SK-N-MC (cell line): ENCODE measurements at regions not wholly inside any gene's neighbourhood (a gene's known extent, or its start where the extent isn't known, plus 50 kb on each side); places are given as distances from the start of the nearest gene placed in this dataset.
"Not testable (repeated sequence)": the region's sequence is repeated elsewhere in the genome, so short reads cannot be mapped to it uniquely, and the experiment has no call there.

Experiments used
- DNase-seq: peaks from one replicate; pipeline ENCODE4 v3.0.0-alpha.2; 2011; ENCODE audit warnings: low read depth, low spot score
- H3K27ac ChIP-seq: fragments of 200-600 bp; sonication (generic); 2 replicates; pipeline ENCODE4 v1.5.1; 2016; ENCODE audit warnings: mixed run types
- H3K36me3 ChIP-seq: fragments of 200-600 bp; sonication (generic); 2 replicates; pipeline ENCODE4 v1.6.1; 2017; ENCODE audit warnings: antibody characterized with exemption, low read length, mixed read lengths; ENCODE audit not compliant: insufficient read depth
- H3K4me3 ChIP-seq: fragments of 200-600 bp; sonication (generic); 2 replicates; pipeline ENCODE4 v1.5.1; 2016
- H3K9ac ChIP-seq: fragments of 200-600 bp; sonication (generic); 2 replicates; pipeline ENCODE4 v1.8.0; 2017; ENCODE audit warnings: mixed run types, mixed read lengths; ENCODE audit not compliant: insufficient read length
- H3K9me3 ChIP-seq: fragments of 200-600 bp; sonication (generic); 2 replicates; pipeline ENCODE4 v1.6.1; 2017; ENCODE audit warnings: low read depth, mild to moderate bottlenecking, antibody characterized with exemption, low read length, moderate library complexity, mixed read lengths
- EZH2 ChIP-seq: fragments of 200-600 bp; sonication (generic); IDR thresholded peaks from one replicate; pipeline ENCODE4 v1.6.1; 2017; ENCODE audit warnings: antibody characterized with exemption
- FOXP2 ChIP-seq: optimal IDR thresholded peaks from 2 replicates; pipeline ENCODE3; 2011; ENCODE audit warnings: mild to moderate bottlenecking, moderate library complexity; ENCODE audit not compliant: insufficient read depth; ENCODE audit errors: extremely low read length, control extremely low read depth
- POLR2AphosphoS5 ChIP-seq: IDR thresholded peaks from 2 replicates; pipeline ENCODE4 v1.6.1; 2012; ENCODE audit warnings: mild to moderate bottlenecking, low read depth, low read length, borderline replicate concordance

DNA sequence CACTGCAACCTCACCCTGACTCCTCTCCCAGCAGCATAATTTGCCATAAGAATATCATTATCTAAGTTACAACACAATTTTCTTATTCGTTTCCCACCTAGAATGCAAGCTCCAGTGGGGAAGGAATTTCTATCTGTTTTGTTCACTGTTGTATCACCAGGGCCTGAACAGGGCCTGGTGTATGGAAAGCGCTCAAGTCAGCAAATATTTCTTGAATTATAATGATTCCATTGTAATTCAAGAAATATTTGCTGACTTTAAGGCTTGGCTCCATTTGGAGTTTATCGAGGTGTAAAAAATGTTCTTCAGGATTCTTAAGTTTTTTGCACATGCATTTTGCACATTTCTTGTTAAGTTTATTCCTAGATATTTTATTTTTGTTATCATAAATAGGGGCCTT lies 58.4 kb downstream of the RBFOX3 start:
- no peak for TF ChIP-seq POLR2AphosphoS5
- no peak for TF ChIP-seq EZH2
- TF ChIP-seq FOXP2, result no peak
- no peak overlapping the region for H3K9ac ChIP-seq
- H3K36me3 ChIP-seq, result no peaks in the 10 kb centered on the region
- H3K27ac ChIP-seq, result no peak overlapping the region
- no peak overlapping the region for H3K4me3 ChIP-seq
- no peaks in the 10 kb centered on the region for H3K9me3 ChIP-seq
- no peak for DNase-seq

DNA sequence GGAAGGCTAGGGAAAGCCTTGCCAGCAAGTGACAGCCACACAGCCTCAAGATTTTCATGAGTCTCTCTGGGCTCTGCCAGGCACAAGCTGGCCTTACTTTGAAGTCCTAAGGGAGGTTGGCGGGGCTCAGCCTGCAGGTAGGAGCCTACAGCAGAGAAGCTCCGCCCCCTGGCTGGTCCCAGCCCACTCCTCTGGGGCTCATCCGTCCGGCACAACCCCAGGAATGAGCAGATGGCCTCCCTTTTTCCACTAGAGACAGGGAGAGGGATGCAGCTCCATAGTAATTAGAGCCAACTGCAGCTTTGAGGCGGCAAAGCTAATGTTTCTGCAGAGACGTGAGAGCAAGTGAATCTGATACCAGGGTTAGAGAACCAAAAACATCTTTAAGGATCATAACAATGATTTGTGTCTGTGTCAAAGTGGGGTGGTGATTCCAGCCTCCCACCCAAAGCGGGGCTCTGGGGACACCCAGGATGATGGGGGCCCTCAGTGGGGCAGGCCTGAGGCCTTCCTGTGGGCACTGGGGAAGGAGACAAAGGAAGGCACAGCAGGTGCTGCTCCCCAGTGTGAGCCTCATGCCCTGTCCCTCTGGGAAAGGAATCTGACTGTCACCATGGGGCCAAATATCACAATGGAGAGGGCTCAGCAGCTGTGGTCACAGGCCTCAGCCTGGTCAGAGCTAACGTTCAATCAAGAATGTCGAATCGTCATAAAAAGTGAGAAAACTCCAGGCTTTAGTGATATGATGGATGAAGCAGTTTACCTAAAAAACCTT lies 61.5 kb downstream of the RBFOX3 start:
- no peak for DNase-seq
- Histone ChIP-seq H3K9me3 (no peaks in the 10 kb centered on the region), H3K27ac (no peak overlapping the region), H3K9ac (no peak overlapping the region), H3K36me3 (no peaks in the 10 kb centered on the region), H3K4me3 (no peak overlapping the region)
- TF ChIP-seq FOXP2 (no peak), POLR2AphosphoS5 (no peak), EZH2 (no peak)

DNA sequence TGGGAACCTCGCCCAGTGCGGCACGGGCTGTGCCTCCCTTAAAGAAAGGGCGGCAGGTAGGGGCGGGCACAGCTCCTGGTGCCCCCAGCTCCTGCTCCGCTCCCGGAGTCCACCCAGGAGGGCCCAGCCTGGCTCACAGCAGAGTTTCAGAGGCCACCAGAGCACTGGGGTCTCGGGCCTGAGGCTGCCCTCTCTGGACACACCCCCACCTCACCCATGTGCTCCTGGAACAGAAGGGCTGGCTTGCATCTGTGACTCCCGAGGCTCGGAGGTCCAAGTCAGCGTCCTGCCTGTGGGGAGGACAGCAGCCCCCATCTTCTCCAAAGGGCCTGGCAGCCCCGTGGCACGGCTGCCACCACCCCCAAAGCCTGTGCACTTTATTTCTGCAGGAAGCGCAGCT lies 62.7 kb downstream of the RBFOX3 start:
- no peak for DNase-seq
- no peak for TF ChIP-seq FOXP2
- H3K9ac ChIP-seq, result no peak overlapping the region
- no peak overlapping the region for H3K4me3 ChIP-seq
- no peak overlapping the region for H3K27ac ChIP-seq
- H3K36me3 ChIP-seq, result no peaks in the 10 kb centered on the region
- H3K9me3 ChIP-seq, result no peaks in the 10 kb centered on the region

DNA sequence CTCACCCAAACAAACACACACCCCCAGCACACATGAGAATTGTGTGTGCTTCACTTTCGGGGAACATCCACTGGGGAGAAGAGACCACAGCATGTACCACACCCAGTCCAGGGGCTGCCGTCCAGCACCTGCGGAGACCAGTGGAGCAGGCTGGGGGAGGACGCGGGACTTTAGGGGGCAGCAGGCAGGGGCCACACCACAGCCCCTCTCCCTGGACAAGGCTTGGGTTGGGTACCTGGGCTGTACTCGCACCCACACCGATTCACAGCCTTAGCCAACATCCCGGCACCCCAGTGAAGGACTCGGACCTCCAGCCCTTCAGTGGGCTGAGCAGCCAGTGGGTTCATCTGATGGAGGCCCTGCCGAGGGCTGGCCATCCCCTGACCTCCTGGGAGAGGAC lies 63.3 kb downstream of the RBFOX3 start:
- H3K36me3 ChIP-seq, result no peaks in the 10 kb centered on the region
- H3K9me3 ChIP-seq, result no peaks in the 10 kb centered on the region

DNA sequence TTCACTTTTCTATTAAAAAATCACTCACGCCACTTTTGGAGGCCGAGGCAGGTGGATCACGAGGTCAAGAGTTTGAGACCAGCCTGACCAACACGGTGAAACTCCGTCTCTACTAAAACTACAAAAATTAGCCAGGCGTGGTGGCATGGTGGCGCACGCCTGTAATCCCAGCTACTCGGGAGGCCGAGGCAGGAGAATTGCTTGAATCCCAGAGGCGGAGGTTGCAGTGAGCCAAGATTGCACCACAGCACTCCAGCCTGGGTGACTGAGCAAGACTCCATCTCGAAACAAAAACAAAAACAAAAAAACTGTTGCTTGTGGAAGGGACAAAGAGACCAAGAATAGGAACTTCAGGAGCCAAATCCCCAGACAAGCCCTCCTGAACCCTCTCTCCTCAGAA lies 63.7 kb downstream of the RBFOX3 start:
- H3K9me3 ChIP-seq, H3K9ac ChIP-seq, H3K27ac ChIP-seq, DNase-seq, H3K36me3 ChIP-seq, H3K4me3 ChIP-seq: not testable (repeated sequence)

More for the DNA sequence above, 63.3 kb downstream of the RBFOX3 start:
- TF ChIP-seq FOXP2 (no peak), POLR2AphosphoS5 (no peak), EZH2 (no peak)
- Histone ChIP-seq H3K4me3 (no peak overlapping the region), H3K9ac (no peak overlapping the region), H3K27ac (no peak overlapping the region)
- no peak for DNase-seq

DNA sequence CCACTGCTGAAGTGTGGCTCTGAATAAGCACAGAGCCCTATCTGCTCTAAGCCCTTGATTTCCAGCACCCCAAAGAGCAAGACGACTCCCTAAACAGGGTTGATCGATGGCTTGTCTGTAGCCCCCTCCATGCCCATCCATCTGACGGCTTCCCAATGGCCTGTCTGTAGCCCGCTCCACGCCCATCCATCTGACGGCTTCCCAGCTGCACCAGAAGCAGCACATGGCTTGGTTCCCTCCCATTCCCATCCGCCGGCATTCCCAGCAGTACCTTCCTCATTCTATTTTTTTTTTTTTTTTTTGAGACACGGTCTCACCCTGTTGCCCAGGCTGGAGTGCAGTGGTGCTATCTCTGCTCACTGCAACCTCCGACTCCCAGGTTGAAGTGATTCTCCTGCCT lies 64.5 kb downstream of the RBFOX3 start:
- H3K36me3 ChIP-seq, result no peaks in the 10 kb centered on the region
- H3K9me3 ChIP-seq, result no peaks in the 10 kb centered on the region
- H3K27ac ChIP-seq, result no peak overlapping the region
- no peak overlapping the region for H3K4me3 ChIP-seq
- H3K9ac ChIP-seq, result no peak overlapping the region
- no peak for TF ChIP-seq FOXP2
- no peak for TF ChIP-seq POLR2AphosphoS5
- TF ChIP-seq EZH2, result no peak
- DNase-seq, result no peak

DNA sequence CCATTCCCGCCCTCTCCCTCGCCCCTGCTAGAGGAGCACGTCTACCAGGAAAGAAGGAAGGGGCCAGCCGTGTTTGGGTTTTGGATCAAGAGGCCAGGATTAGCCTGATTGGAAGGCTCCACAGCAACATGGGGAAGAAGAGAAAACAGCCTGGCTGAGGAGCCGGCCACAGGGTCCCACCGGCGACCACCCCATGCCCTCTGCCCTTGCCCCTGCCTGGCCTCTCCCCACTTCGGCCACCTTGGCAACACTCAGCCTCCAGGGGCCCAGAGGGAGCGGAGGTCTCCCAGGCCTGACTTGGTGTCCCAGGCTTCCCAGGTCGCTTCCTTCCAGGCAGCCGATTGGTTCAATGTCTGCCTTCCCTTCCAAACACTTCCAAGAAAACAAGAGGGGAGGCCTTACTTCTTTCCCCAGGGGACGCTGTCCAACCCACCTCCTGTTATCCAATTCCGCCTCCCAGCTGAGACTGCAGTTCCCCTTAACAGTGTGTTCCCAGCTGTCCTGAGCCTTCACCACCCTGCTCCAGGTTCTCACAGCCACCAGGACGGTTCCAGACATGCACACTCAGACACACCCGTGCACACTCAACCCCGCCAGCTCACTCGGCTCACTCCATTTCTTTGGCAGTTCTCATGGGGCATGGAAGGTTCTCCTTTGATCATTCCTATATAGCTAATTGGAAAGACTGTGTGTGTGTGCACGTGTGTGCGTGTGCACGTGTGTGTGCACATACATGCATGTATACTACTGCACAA lies 65.4 kb downstream of the RBFOX3 start:
- no peak for DNase-seq
- no peak overlapping the region for H3K9ac ChIP-seq
- H3K27ac ChIP-seq, result no peak overlapping the region
- no peaks in the 10 kb centered on the region for H3K36me3 ChIP-seq
- no peak for TF ChIP-seq FOXP2
- no peak for TF ChIP-seq EZH2
- no peak for TF ChIP-seq POLR2AphosphoS5
- H3K9me3 ChIP-seq, result no peaks in the 10 kb centered on the region
- H3K4me3 ChIP-seq, result no peak overlapping the region

DNA sequence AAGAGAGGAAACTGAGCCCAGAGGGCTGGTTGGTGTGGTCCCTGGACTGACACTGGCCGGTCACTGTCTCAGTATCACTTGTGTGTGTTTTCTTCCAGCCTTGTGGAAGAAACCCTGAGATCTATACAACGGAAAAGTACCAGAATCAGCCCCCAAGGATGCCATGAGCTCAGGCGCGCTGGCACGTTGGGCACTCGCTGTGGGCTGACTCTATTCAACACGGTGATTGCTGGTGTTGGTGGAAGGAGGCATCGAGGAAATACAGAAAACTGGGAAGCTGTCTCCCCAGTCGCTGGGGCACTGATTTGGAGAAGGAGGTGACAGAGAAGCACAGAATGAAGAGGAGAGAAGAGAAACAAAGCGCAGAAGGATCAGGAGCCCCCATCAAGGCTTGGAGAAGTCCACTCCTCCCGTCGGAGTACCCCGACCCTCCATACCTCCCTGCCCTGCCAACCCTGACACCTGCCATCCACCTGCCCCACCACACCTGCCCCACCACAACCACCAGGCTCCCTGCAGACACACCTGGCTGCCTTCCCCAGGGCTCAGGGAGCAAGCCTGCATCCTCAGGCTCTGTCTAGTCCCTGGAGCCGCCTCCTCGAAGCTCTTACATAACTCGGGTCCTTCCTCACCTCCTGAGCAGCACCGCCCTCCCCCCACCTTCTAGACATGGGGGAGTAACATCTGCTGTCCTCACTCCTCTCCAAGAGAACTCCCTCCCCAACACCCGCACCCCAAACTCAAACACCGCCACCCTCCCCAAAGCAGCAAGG lies 66.5 kb downstream of the RBFOX3 start:
- Histone ChIP-seq H3K4me3 (no peak overlapping the region), H3K36me3 (no peaks in the 10 kb centered on the region), H3K9ac (no peak overlapping the region), H3K27ac (no peak overlapping the region), H3K9me3 (no peaks in the 10 kb centered on the region)
- DNase-seq, result no peak
- TF ChIP-seq EZH2 (no peak), FOXP2 (no peak), POLR2AphosphoS5 (no peak)

DNA sequence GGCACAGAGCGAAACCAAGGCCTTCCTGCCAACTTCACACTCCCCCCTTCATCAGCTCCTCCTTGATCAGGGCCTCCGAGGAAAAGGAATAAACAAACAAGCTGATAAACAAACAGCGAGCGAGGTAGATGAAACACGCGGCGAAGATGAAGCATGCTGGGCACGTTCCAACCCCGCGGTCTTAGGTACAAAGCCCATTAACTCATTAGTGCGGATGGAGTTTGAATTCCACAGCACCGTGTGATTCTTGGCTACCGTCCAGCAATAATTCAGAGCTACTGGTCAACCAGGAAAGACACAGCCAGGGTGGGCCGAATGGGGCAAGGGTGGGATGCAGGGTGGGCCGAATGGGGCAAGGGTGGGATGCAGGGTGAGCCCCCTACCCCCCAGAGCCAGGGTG lies 67.3 kb downstream of the RBFOX3 start:
- no peak overlapping the region for H3K9ac ChIP-seq
- no peak overlapping the region for H3K4me3 ChIP-seq
- no peak overlapping the region for H3K27ac ChIP-seq
- H3K9me3 ChIP-seq, result no peaks in the 10 kb centered on the region
- TF ChIP-seq FOXP2 (no peak), POLR2AphosphoS5 (no peak), EZH2 (no peak)
- no peak for DNase-seq
- no peaks in the 10 kb centered on the region for H3K36me3 ChIP-seq
